ENCODE measurements at regions not wholly inside any gene's neighbourhood (a gene's known extent, or its start where the extent isn't known, plus 50 kb on each side); places are given as distances from the start of the nearest gene placed in this dataset.

GRCh38 chr22:48895831-48896765 is 931.6 kb downstream of the BRD1 start:
- no peak for DNase-seq (ENCODE audit: low read depth in 2 of 2, low spot score in 1 of 2)

- no peak for DNase-seq (ENCODE audit: low read depth in 2 of 2, low spot score in 1 of 2)
Observed at GRCh38 chr22:48895336-48895735, 932.3 kb downstream of the BRD1 start.

GRCh38 chr22:48894804-48895250 is 932.8 kb downstream of the BRD1 start:
- no peak for DNase-seq (ENCODE audit: low read depth in 2 of 2, low spot score in 1 of 2)

GRCh38 chr22:48894064-48894671 is 933.5 kb downstream of the BRD1 start:
- DNase-seq (ENCODE audit: low read depth in 2 of 2, low spot score in 1 of 2): no peak

GRCh38 chr22:48893288-48894063 is 934.2 kb downstream of the BRD1 start:
- no peak for DNase-seq (ENCODE audit: low read depth in 2 of 2, low spot score in 1 of 2)

- DNase-seq (ENCODE audit: low read depth in 2 of 2, low spot score in 1 of 2): no peak
Observed at GRCh38 chr22:48892578-48893287, 934.9 kb downstream of the BRD1 start.

- no peak for DNase-seq (ENCODE audit: low read depth in 2 of 2, low spot score in 1 of 2)
Observed at GRCh38 chr22:48891688-48892577, 935.7 kb downstream of the BRD1 start.

GRCh38 chr22:48890693-48891554 is 936.7 kb downstream of the BRD1 start:
- no peak for DNase-seq (ENCODE audit: low read depth in 2 of 2, low spot score in 1 of 2)

- DNase-seq (ENCODE audit: low read depth in 2 of 2, low spot score in 1 of 2): no peak
Observed at GRCh38 chr22:48889887-48890692, 937.6 kb downstream of the BRD1 start.

GRCh38 chr22:48889209-48889830 is 938.4 kb downstream of the BRD1 start:
- DNase-seq (ENCODE audit: low read depth in 2 of 2, low spot score in 1 of 2): no peak

GRCh38 chr22:48888466-48889208 is 939.0 kb downstream of the BRD1 start:
- no peak for DNase-seq (ENCODE audit: low read depth in 2 of 2, low spot score in 1 of 2)

- DNase-seq (ENCODE audit: low read depth in 2 of 2, low spot score in 1 of 2): no peak
Observed at GRCh38 chr22:48887394-48888332, 940.0 kb downstream of the BRD1 start.

- no peak for DNase-seq (ENCODE audit: low read depth in 2 of 2, low spot score in 1 of 2)
Observed at GRCh38 chr22:48886604-48887393, 940.9 kb downstream of the BRD1 start.

GRCh38 chr22:48885919-48886305 is 941.8 kb downstream of the BRD1 start:
- no peak for DNase-seq (ENCODE audit: low read depth in 2 of 2, low spot score in 1 of 2)

GRCh38 chr22:48885271-48885918 is 942.3 kb downstream of the BRD1 start:
- no peak for DNase-seq (ENCODE audit: low read depth in 2 of 2, low spot score in 1 of 2)

All from stimulated activated CD8-positive, alpha-beta memory T cell treated with anti-CD3 and anti-CD28 coated beads, Interleukin-4, amount 100 ng/mL, for 4 hours (primary cell).